ENCODE measurements at regions not wholly inside any gene's neighbourhood (a gene's known extent, or its start where the extent isn't known, plus 50 kb on each side); places are given as distances from the start of the nearest gene placed in this dataset.

DNA sequence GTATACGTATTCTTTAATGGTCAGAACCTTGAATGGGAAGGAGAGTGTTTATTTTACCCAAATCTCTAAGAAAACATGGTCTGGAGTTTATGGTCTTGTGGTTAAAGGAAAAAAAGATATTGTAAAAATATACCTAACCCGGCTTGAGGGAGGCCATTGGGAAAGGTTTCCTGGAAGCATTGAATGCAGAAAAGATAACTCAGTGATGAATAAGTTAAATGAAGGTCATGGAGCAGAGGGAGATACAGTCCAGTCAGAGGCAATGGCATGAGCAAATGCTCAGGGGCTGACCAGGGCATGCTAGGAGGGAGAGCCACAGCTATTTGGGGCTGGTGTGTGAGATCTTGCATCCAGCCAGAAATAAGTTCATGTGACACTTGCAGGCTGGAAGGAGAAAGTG is 430.4 kb upstream of the CDH5 start:
- intact Hi-C loops (cut with DNase I; ENCODE audit: low total_unique reads), result no loop called here
- Histone ChIP-seq H3K4me3 (no peak overlapping the region), H3K4me1 (no peaks in the 10 kb centered on the region), H3K27me3 (no peaks in the 10 kb centered on the region), H3K27ac (no peak overlapping the region), H3K36me3 (no peaks in the 10 kb centered on the region), H3K9me3 (no peaks in the 10 kb centered on the region)
- TF ChIP-seq POLR2A (IDR thresholded peaks at IDR 0.05) (no peak), POLR2AphosphoS5 (IDR thresholded peaks at IDR 0.05) (no peak), CTCF (IDR thresholded peaks at IDR 0.05) (no peak)
- no peak for DNase-seq (ENCODE audit: low spot score in 2 of 2)

DNA sequence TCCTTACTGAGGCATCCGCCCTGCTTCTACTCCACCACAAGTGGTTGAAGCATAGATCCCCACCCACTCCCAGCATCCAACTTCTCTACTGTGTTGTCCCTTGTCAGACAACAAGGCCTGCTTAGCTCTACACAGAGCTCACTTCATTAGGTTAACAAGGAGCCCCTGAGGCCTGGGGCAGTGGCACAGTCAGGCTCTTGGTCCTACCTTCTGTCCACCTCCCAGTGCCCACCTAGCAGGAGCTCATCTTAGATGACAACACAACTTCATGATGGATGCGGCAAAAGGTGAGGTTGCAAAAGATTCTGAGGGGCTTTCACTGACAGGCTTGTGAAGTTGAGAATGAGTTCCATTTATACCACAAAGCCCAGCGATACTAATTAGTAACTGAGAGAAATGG is 432.0 kb upstream of the CDH5 start:
- DNase-seq (ENCODE audit: low spot score in 2 of 2), result no peak
- TF ChIP-seq POLR2AphosphoS5 (IDR thresholded peaks at IDR 0.05) (no peak), CTCF (IDR thresholded peaks at IDR 0.05) (no peak), POLR2A (IDR thresholded peaks at IDR 0.05) (no peak)
- H3K27me3 ChIP-seq, result no peaks in the 10 kb centered on the region
- no peaks in the 10 kb centered on the region for H3K36me3 ChIP-seq
- no peaks in the 10 kb centered on the region for H3K9me3 ChIP-seq
- intact Hi-C loops (cut with DNase I; ENCODE audit: low total_unique reads), result no loop called here
- H3K27ac ChIP-seq, result no peak overlapping the region
- no peaks in the 10 kb centered on the region for H3K4me1 ChIP-seq
- no peak overlapping the region for H3K4me3 ChIP-seq

DNA sequence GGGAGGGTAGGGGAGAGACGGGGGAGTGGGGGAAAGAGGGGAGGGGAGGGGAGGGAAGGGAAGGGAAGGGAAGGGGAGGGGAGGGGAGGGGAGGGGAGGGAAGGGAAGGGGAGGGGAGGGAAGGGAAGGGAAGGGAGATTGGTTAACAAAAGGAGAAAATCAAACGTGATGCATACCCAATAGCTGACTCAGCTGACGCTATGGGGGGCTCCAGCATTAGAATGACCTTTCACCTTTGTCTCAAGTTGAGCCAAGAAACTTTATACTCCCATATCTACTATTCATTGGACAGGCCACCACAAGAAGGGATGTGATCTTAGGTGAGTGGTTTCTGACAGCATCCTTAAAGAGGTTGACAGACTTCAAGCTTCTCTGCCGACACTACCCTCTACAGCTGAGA is 432.8 kb upstream of the CDH5 start:
- no peaks in the 10 kb centered on the region for H3K9me3 ChIP-seq
- TF ChIP-seq POLR2A (IDR thresholded peaks at IDR 0.05) (no peak), CTCF (IDR thresholded peaks at IDR 0.05) (no peak), POLR2AphosphoS5 (IDR thresholded peaks at IDR 0.05) (no peak)
- no peaks in the 10 kb centered on the region for H3K4me1 ChIP-seq
- H3K27ac ChIP-seq, result no peak overlapping the region
- H3K27me3 ChIP-seq, result no peaks in the 10 kb centered on the region
- H3K36me3 ChIP-seq, result no peaks in the 10 kb centered on the region
- H3K4me3 ChIP-seq, result no peak overlapping the region
- intact Hi-C loops (cut with DNase I; ENCODE audit: low total_unique reads), result no loop called here
- no peak for DNase-seq (ENCODE audit: low spot score in 2 of 2)

GRCh38 chr16:65932350-65933072 is 434.0 kb upstream of the CDH5 start:
- no peak for DNase-seq (ENCODE audit: low spot score in 2 of 2)
- Histone ChIP-seq H3K9me3 (no peaks in the 10 kb centered on the region), H3K4me3 (no peak overlapping the region), H3K4me1 (no peaks in the 10 kb centered on the region), H3K27me3 (no peaks in the 10 kb centered on the region), H3K36me3 (no peaks in the 10 kb centered on the region), H3K27ac (no peak overlapping the region)
- TF ChIP-seq POLR2A (IDR thresholded peaks at IDR 0.05) (no peak), CTCF (IDR thresholded peaks at IDR 0.05) (no peak), POLR2AphosphoS5 (IDR thresholded peaks at IDR 0.05) (no peak)
- intact Hi-C loops (cut with DNase I; ENCODE audit: low total_unique reads), result no loop called here

DNA sequence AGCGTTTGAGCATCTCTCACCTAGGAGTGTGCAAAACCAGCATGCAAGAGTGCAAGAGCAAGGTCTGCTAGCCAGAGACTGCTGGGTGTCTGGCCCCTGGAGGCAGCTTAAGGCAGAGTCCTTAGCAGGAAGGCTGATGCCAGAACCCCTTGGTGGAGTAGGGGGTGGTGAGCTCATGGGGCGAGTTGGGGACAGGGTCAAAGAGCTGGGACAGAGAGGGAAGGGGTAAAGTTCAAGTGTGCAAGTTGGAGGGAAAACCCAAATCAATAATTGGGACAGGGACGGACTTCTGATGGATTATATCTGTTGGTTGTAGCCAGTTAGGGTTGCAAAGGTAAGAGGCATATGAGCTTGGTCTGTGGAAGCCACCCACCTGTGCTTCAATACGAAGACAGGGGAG is 443.6 kb upstream of the CDH5 start:
- no peak for DNase-seq (ENCODE audit: low spot score in 2 of 2)
- H3K4me3 ChIP-seq, result no peak overlapping the region
- H3K27me3 ChIP-seq, result no peaks in the 10 kb centered on the region
- no peaks in the 10 kb centered on the region for H3K36me3 ChIP-seq
- H3K9me3 ChIP-seq, result no peaks in the 10 kb centered on the region
- H3K4me1 ChIP-seq, result no peaks in the 10 kb centered on the region
- intact Hi-C loops (cut with DNase I; ENCODE audit: low total_unique reads), result no loop called here
- H3K27ac ChIP-seq, result no peak overlapping the region
- TF ChIP-seq POLR2AphosphoS5 (IDR thresholded peaks at IDR 0.05) (no peak), POLR2A (IDR thresholded peaks at IDR 0.05) (no peak), CTCF (IDR thresholded peaks at IDR 0.05) (no peak)

All from breast epithelium (tissue), 4 donors.